ENCODE measurements at regions not wholly inside any gene's neighbourhood (a gene's known extent, or its start where the extent isn't known, plus 50 kb on each side); places are given as distances from the start of the nearest gene placed in this dataset.

DNA sequence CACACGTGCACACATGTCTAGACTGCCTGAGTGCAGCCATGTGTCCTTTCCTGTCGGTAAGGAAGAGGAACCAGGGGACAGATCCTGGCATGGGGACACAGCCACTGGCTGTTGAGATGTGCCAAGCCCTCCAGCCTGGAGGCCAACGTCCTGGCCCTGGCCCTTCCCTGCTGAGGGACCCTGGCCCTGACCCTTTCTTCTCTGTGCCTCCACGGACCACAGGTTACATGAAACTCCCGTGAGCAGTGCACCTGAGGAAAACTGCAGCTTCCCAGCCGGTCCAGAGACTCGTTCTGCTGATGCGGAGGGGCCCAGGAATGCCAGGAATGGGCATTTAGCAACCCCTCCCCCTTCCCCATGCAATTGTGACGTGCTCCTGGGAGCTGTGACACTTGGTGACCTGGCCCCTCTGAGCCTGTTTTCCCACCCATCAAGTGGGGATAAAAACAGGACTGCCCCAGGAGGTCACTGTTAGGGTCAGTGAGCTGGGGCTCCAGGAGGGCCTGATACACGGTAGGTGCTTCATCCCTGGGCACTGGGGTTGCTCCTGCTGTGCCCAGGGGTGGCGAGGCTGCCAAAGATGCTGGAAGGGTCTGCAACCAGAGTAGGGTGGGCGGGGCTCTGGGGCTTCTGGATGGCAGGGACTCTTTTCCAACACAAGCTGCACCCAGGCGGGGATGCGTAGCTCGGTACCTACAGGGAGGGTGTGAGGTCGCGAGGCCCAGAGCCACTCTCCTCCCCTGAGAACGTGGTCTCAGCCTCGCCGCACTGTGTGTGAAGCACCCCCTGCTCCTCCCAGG lies 151.5 kb downstream of the C9orf50 start:
- DNase-seq = no peak

DNA sequence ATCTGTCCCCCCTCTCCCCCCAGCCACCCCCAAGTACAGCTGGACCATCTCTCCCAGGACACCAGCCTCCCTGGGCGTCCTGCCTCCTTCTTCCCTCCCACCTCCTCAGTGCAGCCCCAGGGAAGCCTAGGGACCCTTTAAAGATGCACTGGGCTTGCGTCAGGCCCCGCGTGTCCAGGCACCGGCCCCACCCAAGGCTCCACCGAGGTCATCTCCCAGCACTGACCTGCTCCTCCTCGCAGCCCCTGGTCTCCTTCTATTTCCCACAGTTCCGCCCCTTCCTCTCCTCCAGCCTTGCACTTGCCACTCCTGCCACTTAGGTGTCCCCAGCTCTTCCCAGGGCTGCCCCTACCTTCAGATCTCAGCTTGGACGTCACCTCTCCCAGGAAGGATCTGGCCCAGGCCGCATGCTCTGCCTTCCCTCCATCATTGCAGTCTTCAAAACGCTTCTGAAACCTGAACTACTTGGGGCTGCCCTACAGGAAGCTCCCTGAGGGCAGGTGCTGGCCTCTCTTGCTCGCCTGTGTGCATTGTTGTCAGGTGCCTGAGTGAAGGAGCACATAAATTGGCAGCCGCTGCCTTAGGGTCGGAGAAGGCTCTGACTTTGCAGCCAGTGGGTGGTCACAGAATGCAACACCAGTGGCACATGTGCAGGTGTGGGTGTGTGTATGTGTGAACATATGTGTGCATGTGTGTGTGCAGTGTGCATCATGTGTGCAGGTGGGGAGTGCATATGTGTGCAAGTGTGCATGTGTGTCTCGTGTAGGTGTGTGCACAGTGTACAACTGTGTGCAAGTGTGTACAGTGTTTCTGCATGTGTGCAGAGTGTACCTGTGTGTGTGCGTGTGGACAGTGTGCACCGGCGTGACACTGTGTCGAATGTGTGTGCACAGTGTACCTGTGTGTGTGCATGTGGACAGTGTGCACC lies 152.9 kb downstream of the C9orf50 start:
- no peak for DNase-seq

GRCh38 chr9:129467004-129467588 lies 153.8 kb downstream of the C9orf50 start:
- no peak for DNase-seq

DNA sequence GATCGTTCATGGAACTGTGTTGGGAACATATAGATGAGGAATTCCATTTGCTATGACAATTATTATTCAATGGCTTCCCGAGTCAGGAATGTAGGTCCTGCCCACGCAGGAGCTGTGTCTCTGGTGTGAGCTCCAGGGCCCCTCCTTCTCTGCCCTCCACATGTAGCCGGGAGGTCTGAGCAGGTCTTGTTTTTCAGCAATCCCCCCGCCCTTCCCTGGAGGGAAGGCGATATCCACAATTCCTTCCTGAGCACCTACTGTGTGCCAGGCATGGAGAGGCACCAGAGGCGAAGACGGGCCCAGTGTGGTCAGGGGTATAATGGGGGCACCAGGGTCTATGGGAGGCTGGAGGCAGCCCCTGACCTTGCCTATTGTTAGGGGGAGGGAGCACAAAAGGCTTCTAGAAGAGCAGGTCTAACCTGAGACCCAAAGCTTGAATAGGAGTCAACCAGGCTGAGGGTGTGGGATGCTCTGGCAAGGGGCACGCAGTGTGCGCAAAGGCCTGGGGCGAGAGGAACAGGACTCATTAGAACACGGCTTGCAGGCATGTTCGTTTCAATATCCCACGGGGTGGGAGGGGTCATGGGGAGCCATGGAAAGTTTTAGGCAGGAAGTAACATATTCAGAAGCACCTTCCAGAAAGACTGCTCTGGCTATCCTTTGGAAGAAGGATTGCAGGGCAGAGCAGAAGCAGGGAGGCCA lies 154.9 kb downstream of the C9orf50 start:
- DNase-seq = no peak

GRCh38 chr9:129464972-129465833 lies 155.7 kb downstream of the C9orf50 start:
- no peak for DNase-seq

- no peak for DNase-seq
Measured at GRCh38 chr9:129463994-129464393, 156.9 kb downstream of the C9orf50 start.

GRCh38 chr9:129463477-129463876 lies 157.4 kb downstream of the C9orf50 start:
- DNase-seq = no peak

- DNase-seq = no peak
Measured at GRCh38 chr9:129462360-129462759, 158.5 kb downstream of the C9orf50 start.

DNA sequence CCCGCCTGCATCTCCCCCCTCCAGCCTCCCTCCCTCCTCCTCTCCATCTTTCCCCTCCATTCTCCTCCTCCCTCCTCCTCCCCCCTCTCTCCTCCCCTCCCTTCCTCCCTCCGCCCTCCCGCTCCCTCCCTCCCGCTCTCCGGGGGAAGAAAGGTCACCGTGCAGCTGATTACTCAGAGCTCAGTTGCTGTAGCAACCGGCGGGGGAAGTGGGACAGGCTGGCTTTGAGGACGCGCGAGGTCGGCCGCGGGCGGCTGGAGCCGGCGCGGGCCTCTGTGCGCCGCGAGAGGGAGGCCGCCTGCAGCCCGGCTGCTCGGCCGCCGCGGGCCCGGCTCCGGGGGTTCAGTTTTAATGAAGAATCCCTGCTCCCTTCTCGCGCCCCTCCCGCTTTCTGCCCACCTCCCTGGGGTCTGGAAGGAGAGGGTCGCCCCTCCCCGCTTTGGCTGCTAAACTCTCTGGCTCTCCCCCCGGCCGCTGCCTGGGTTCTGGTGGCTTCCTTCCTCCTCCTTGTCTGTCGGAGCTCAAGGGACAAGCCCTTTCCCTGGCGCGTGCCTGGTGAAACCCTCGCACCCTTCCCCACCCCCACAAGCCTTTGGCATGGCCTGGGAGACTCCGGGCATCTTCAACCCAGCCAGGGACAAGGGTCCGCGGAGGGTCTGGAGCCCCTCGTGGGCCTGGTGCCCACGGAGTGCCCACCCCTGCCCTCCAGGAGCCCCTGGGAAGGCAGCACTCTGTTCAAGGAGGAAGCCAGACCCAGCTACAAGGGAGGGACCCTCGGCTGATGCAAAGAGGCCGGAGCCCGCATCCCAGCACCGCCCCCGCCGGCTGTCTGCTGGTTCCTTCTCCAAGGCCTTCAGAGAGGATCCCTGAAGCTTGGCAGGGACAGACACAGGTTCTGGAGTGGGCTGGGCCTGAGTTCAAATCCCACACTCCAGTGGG lies 160.3 kb downstream of the C9orf50 start:
- DNase-seq = peak; percentile 92

DNA sequence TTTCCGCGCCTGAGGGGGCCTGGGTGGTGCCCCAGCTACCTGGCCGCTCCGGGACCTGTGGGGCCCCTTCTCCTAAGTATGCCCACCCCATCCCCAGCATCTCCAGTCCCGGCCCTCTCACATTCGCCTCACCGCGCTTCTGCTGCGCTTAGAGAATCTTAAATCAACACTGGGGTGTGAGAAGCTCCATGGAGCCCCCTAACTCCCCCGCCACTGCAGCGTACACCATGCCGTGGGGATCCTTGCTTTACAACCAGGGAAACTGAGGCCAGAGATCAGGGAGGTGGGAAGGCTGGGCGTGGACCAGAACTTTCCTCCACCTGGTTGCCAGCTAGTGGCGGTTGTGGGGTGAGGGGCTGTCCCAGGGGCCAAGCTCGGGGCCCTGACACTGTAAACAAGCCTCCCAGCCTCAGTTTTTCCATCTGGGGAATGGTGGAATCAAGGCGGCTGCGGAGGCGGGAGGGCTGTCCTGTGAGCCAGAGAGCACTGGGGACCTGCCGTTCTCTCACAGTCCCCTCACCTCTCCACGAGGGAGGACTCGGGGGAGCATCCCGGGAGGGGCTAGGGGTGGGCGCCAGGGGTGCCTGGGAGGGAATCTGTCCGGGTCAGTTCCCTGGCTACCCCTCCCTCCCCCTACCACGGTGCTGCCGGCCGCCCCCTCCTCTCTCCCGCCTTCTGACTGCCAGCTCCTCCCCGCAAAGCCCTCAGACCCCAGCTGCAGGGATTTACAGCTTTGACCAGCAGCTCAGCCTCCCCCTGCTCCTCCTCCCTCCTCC lies 161.2 kb downstream of the C9orf50 start:
- DNase-seq = peak; percentile 42

- DNase-seq = peak; percentile 53
Measured at GRCh38 chr9:129458663-129459546, 162.0 kb downstream of the C9orf50 start.

GRCh38 chr9:129458155-129458661 lies 162.7 kb downstream of the C9orf50 start:
- peak; percentile 44 for DNase-seq

DNA sequence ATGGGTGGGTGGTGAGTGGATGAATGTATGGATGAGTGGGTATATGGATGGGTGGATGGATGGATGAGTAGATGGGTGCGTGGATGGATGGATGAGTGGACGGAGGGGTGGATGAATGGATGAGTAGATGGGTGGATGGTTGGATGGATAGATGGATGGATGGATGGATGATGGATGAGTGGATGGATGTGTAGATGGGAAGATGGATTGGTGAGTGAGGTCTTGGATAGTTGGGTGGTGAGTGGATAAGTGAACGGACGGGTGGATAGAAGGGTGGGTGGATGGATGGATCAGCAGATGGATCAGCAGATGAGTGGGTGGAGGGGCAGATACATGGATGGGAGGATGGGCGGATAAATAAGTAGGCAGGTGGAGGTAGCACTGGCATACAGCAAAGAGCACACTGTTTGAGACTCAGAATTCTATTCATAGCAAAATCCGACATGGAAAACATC lies 163.5 kb downstream of the C9orf50 start:
- DNase-seq = no peak

DNA sequence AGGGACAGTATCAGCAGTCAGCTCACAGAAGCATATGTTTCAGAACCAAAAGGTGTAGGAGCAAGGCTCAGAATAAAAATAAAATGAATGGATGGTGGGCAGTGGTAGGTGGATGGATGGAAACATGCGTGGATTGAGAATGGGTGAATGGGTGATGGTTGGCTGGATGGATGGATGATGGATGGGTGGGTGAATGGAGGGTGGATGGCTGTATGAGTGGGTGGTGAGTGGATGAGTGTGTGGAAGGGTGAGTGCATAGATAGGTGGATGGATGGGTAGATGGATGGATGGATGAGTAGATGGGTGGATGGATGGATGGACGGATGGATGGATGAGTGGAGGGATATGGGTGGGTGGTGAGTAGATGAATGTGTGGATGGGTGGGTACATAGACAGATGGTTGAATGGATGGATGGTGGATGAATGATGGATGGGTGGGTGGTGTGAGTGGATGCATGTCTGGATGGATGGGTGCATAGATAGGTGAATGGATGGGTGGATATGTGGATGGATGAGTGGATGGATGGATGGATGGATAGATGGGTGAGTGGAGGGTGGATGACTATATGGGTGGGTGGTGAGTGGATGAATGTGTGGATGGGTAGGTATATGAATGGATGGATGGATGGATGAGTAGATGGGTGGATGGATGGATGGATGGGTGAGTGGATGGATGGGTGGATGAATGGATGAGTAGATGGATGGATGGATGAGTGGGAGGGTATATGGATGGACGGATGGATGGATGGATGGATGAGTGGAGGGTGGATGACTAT lies 164.2 kb downstream of the C9orf50 start:
- no peak for DNase-seq

DNA sequence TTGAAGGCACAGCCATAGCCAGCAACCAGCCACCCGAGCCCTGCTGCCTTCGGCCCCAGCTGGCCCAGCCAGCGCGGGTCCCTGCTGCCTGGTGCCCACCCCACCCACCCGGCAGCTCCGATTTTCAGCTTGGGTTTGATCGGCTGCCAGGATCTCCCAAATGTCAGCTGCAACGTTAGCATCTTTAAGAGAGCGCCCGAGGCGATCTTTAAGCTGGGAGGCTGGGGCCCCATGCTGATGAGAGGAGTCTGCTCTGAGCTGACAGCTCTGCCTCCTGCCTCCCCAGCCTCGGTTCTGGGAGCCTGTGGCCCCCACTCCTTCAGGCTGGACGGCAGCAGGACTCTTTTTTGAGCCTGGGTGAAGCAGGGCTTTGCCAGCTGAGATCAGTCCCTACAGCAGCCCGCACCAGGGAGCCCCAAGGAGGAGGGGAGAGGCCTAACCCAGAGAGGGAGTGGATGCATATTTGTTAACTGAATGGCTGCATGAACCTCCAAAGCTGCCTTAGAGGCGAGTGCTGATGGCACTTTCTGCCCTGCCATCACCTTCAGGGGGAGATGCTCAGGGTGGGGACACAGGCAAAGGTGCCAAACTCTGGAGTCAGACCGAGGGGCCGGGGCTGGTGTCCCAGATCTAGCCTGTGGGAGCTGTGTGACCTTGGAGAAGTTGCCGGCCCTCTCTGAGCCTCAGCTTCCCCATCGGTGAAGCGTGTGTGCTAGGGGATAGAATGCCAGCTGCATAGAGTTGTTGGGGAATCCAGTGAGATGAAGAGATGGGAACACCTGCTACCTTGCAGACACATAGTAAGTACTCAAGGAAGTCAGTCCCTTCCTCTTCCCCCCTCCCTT lies 165.5 kb downstream of the C9orf50 start:
- no peak for DNase-seq

GRCh38 chr9:129454467-129455067 lies 166.3 kb downstream of the C9orf50 start:
- no peak for DNase-seq

All from activated CD8-positive, alpha-beta memory T cell treated with anti-CD3 and anti-CD28 coated beads, Interleukin-2, amount 50 U/mL, for 4 hours (primary cell).